ENCODE measurements at regions not wholly inside any gene's neighbourhood (a gene's known extent, or its start where the extent isn't known, plus 50 kb on each side); places are given as distances from the start of the nearest gene placed in this dataset.

- Histone ChIP-seq H4K91ac (ENCODE audit: insufficient read depth, low read depth, low read length) (no peak overlapping the region), H2AK5ac (ENCODE audit: low read depth, low read length) (no peak overlapping the region), H2BK5ac (ENCODE audit: low read depth, low read length, poor library complexity, severe bottlenecking) (no peak overlapping the region), H3K27ac (ENCODE audit: insufficient read depth, low read length) (no peak overlapping the region), H2BK20ac (ENCODE audit: low read depth, low read length) (no peak overlapping the region), H4K5ac (ENCODE audit: low read depth, low read length) (no peak overlapping the region), H3K18ac (ENCODE audit: low read depth, low read length) (no peak overlapping the region), H3K27me3 (ENCODE audit: control insufficient read depth, insufficient read depth, low read length) (no peaks in the 10 kb centered on the region), H3K9ac (ENCODE audit: low read depth, low read length) (no peak overlapping the region), H3K4ac (ENCODE audit: low read depth, low read length) (no peak overlapping the region), H3K4me1 (ENCODE audit: control insufficient read depth, insufficient read depth, low read length) (no peaks in the 10 kb centered on the region), H3K56ac (ENCODE audit: extremely low read depth, insufficient read depth, low read length) (no peak overlapping the region), H2BK15ac (ENCODE audit: low read depth, low read length) (no peak overlapping the region), H3K9me3 (ENCODE audit: control insufficient read depth, insufficient read depth, low read length) (no peaks in the 10 kb centered on the region), H4K20me1 (ENCODE audit: insufficient read depth, low read length) (no peaks in the 10 kb centered on the region), H4K8ac (ENCODE audit: low read depth in 2 of 2, low read length in 2 of 2) (no peak overlapping the region), H3K36me3 (ENCODE audit: control insufficient read depth, insufficient read depth, low read length) (no peaks in the 10 kb centered on the region), H3K23ac (ENCODE audit: low read depth, low read length) (no peak overlapping the region), H3K4me3 (ENCODE audit: insufficient read depth, low read depth, low read length) (no peak overlapping the region), H2AK9ac (replicated peaks; ENCODE audit: low read depth, low read length, poor library complexity) (no peak overlapping the region), H2BK120ac (ENCODE audit: low read depth, low read length) (no peak overlapping the region), H3K9me1 (ENCODE audit: insufficient read depth, low read length) (no peaks in the 10 kb centered on the region), H3K14ac (replicated peaks; ENCODE audit: low read depth, low read length) (no peak overlapping the region), H3K79me1 (ENCODE audit: low read depth in 1 of 2, low read length in 2 of 2) (no peaks in the 10 kb centered on the region), H3K4me2 (ENCODE audit: low read depth, low read length) (no peak overlapping the region), H2AFZ (replicated peaks; ENCODE audit: low read length, poor library complexity) (peak overlapping the region; percentile 33)
- ATAC-seq (ENCODE audit: low read depth) (no peak), DNase-seq (no peak)
- WGBS, 2 experiments (ENCODE audit: extremely low coverage in 2 of 2, insufficient read length in 1 of 2), result no CpG with 5 or more reads among the region's 5 CpGs
- no TSS peak for BruUV-seq (replicated peaks)
- TF ChIP-seq NFE2L2 (IDR thresholded peaks at IDR 0.05; ENCODE audit: low read depth, low read length), result no peak
- no peak for TF ChIP-seq MXI1 (IDR thresholded peaks at IDR 0.05; ENCODE audit: borderline replicate concordance, low read depth, low read length)
- TF ChIP-seq CHD1 (IDR thresholded peaks at IDR 0.05; ENCODE audit: low read depth, low read length), result no peak
- TF ChIP-seq MAZ (IDR thresholded peaks at IDR 0.05; ENCODE audit: borderline replicate concordance, low read depth, low read length), result no peak
- TF ChIP-seq ELK1 (IDR thresholded peaks at IDR 0.05; ENCODE audit: borderline replicate concordance, low read depth, low read length), result no peak
- TF ChIP-seq BHLHE40 (IDR thresholded peaks at IDR 0.05; ENCODE audit: low read depth, low read length), result no peak
- no peak for TF ChIP-seq RFX5 (IDR thresholded peaks at IDR 0.05; ENCODE audit: low read depth, low read length)
- TF ChIP-seq USF2 (IDR thresholded peaks at IDR 0.05; ENCODE audit: low read depth, low read length), result no peak
- TF ChIP-seq FOS (IDR thresholded peaks at IDR 0.05; ENCODE audit: low read depth, low read length), result no peak
- TF ChIP-seq POLR2A (IDR thresholded peaks at IDR 0.05; ENCODE audit: low read depth, low read length), result no peak
- no peak for TF ChIP-seq CTCF (conservative IDR thresholded peaks at IDR 0.05; ENCODE audit: low read depth, low read length)
- ChIA-PET CTCF (no interaction called here), POLR2A (ENCODE audit: unreplicated experiment) (no interaction called here)
- in situ Hi-C loops (cut with MboI; ENCODE audit: low sequenced_read_pairs) (no loop called here), intact Hi-C loops (cut with micrococcal nuclease) (no loop called here), dilution Hi-C loops (cut with HindIII; ENCODE audit: low sequenced_read_pairs, unreplicated experiment) (no loop called here)
These were observed 123.7 kb downstream of the COX18 start for GRCh38 chr4:72945719-72946336.

All from IMR-90 (cell line).